ENCODE measurements at regions not wholly inside any gene's neighbourhood (a gene's known extent, or its start where the extent isn't known, plus 50 kb on each side); places are given as distances from the start of the nearest gene placed in this dataset.

GRCh38 chr10:3418041-3418754, 245.6 kb upstream of the PITRM1 start:
- H2AFZ ChIP-seq (ENCODE audit: insufficient read depth, low read depth, low read length, poor library complexity, severe bottlenecking), result no peak overlapping the region
- no peak overlapping the region for H3K9ac ChIP-seq (ENCODE audit: low read length)
- H3K79me2 ChIP-seq (ENCODE audit: control insufficient read depth, insufficient read depth, low read length), result no peaks in the 10 kb centered on the region
- DNase-seq (no peak), ATAC-seq (ENCODE audit: low read depth) (no peak)
- no peaks in the 10 kb centered on the region for H4K20me1 ChIP-seq (ENCODE audit: control insufficient read depth, insufficient read depth, low read length, poor library complexity, severe bottlenecking)
- no peak overlapping the region for H3K4me2 ChIP-seq (replicated peaks; ENCODE audit: low read depth, low read length, poor library complexity, severe bottlenecking)
- H3K9me3 ChIP-seq (ENCODE audit: control extremely low read depth in 1 of 3, control insufficient read depth in 2 of 3, insufficient read depth in 1 of 3, low read length in 2 of 3), result peaks cover 0 to 5% (median 0%) of the 10 kb centered on the region in 3 donors
- H3K36me3 ChIP-seq (replicated peaks in 1 of 2; ENCODE audit: control extremely low read depth in 1 of 2, control insufficient read depth in 1 of 2, extremely low read depth in 1 of 2, insufficient read depth in 2 of 2, low read length in 1 of 2), result no peaks in the 10 kb centered on the region
- 86% methylated on average over 7 of the region's 13 CpGs for WGBS (ENCODE audit: insufficient coverage)
- H3K4me1 Mint-ChIP-seq, result no peaks in the 10 kb centered on the region
- no peak overlapping the region for H3K27ac Mint-ChIP-seq
- H3K4me3 ChIP-seq (ENCODE audit: control extremely low read depth in 1 of 5, extremely low read depth in 1 of 5, insufficient read depth in 1 of 5, low read depth in 2 of 5, low read length in 4 of 5), result no peak overlapping the region
- intact Hi-C loops (cut with micrococcal nuclease), result no loop called here
- H3K27me3 ChIP-seq (replicated peaks in 1 of 4; ENCODE audit: control extremely low read depth in 1 of 4, control insufficient read depth in 3 of 4, insufficient read depth in 4 of 4, low read length in 3 of 4), result peaks cover 0 to 7% (median 0%) of the 10 kb centered on the region in 4 experiments
- POLR2A ChIA-PET, result no interaction called here
- H3K27me3 Mint-ChIP-seq, result peaks cover 9% of the 10 kb centered on the region
- CTCF ChIA-PET, result interaction anchor here (0.7 kb wide), 1 partner anchor 88 kb away, joined by 6 read pairs; no protein-coding TSS in a partner anchor
- peaks cover 0 to 4% of the 10 kb centered on the region in 2 donors for H3K4me1 ChIP-seq (ENCODE audit: control insufficient read depth in 2 of 2, insufficient read depth in 2 of 2, low read length in 2 of 2)
- H3K9me3 Mint-ChIP-seq (ENCODE audit: insufficient read depth), result no peaks in the 10 kb centered on the region
- TF ChIP-seq CTCF (IDR thresholded peaks at IDR 0.05) (no peak), EZH2 (IDR thresholded peaks at IDR 0.05; ENCODE audit: borderline replicate concordance, insufficient read depth, low read depth, low read length, poor library complexity, severe bottlenecking) (no peak)
- H3K4me3 Mint-ChIP-seq, result no peak overlapping the region
- no peak overlapping the region for H3K27ac ChIP-seq (ENCODE audit: low read length in 2 of 2)

GRCh38 chr10:3417096-3417495, 244.5 kb upstream of the PITRM1 start:
- POLR2A ChIA-PET, result no interaction called here
- no peak overlapping the region for H3K4me3 Mint-ChIP-seq
- no peak for ATAC-seq (ENCODE audit: low read depth)
- H4K20me1 ChIP-seq (ENCODE audit: control insufficient read depth, insufficient read depth, low read length, poor library complexity, severe bottlenecking), result no peaks in the 10 kb centered on the region
- intact Hi-C loops (cut with micrococcal nuclease), result no loop called here
- peaks cover 0 to 3% (median 0%) of the 10 kb centered on the region in 3 donors for H3K9me3 ChIP-seq (ENCODE audit: control extremely low read depth in 1 of 3, control insufficient read depth in 2 of 3, insufficient read depth in 1 of 3, low read length in 2 of 3)
- no peak overlapping the region for H3K4me2 ChIP-seq (replicated peaks; ENCODE audit: low read depth, low read length, poor library complexity, severe bottlenecking)
- H3K4me1 ChIP-seq (ENCODE audit: control insufficient read depth in 2 of 2, insufficient read depth in 2 of 2, low read length in 2 of 2), result peaks cover 0 to 4% of the 10 kb centered on the region in 2 donors
- H3K27ac Mint-ChIP-seq, result no peak overlapping the region
- no peak overlapping the region for H2AFZ ChIP-seq (ENCODE audit: insufficient read depth, low read depth, low read length, poor library complexity, severe bottlenecking)
- H3K79me2 ChIP-seq (ENCODE audit: control insufficient read depth, insufficient read depth, low read length), result no peaks in the 10 kb centered on the region
- H3K27me3 Mint-ChIP-seq, result peaks cover 7% of the 10 kb centered on the region
- H3K9me3 Mint-ChIP-seq (ENCODE audit: insufficient read depth), result no peaks in the 10 kb centered on the region
- H3K27ac ChIP-seq (ENCODE audit: low read length in 2 of 2), result no peak overlapping the region
- 95% methylated on average over 9 of the region's 9 CpGs for WGBS (ENCODE audit: insufficient coverage)
- DNase-seq, result no peak
- no peak overlapping the region for H3K9ac ChIP-seq (ENCODE audit: low read length)
- H3K36me3 ChIP-seq (replicated peaks in 1 of 2; ENCODE audit: control extremely low read depth in 1 of 2, control insufficient read depth in 1 of 2, extremely low read depth in 1 of 2, insufficient read depth in 2 of 2, low read length in 1 of 2), result no peaks in the 10 kb centered on the region
- H3K27me3 ChIP-seq (replicated peaks in 1 of 4; ENCODE audit: control extremely low read depth in 1 of 4, control insufficient read depth in 3 of 4, insufficient read depth in 4 of 4, low read length in 3 of 4), result peaks cover 0 to 7% (median 0%) of the 10 kb centered on the region in 4 experiments
- H3K4me1 Mint-ChIP-seq, result no peaks in the 10 kb centered on the region
- no peak for TF ChIP-seq CTCF (IDR thresholded peaks at IDR 0.05)
- CTCF ChIA-PET, result no interaction called here
- no peak overlapping the region for H3K4me3 ChIP-seq (ENCODE audit: control extremely low read depth in 1 of 5, extremely low read depth in 1 of 5, insufficient read depth in 1 of 5, low read depth in 2 of 5, low read length in 4 of 5)

All from B cell (primary cell).